ENCODE measurements at regions not wholly inside any gene's neighbourhood (a gene's known extent, or its start where the extent isn't known, plus 50 kb on each side); places are given as distances from the start of the nearest gene placed in this dataset. TPM values are rescaled to one million over a fixed set of nuclear protein-coding genes. Genes with fewer than 3 reads are reported as not detected.
A peak's percentile ranks its signal among the peaks of the same experiment; 100 is the strongest.

DNA sequence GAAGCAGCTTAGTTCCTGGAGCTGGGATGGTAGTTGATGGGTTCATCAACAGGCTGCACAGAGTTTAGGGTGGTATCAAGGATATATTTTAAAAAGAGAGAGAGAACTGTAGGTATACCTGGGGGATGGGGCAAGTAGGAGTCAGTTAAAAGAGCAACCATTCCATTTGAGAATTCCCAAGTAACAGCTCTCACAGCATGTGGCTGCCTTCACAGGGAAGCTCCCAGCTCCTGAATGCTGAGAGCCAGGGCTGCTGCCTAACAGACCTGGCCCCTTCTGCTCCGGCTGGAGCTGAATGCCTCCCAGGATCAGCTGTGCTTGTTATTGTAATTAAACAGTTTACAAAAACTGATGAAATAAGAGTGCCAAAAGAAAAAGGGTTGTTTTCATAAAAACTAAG, 58.8 kb upstream of the GPR26 start:
- H3K4me3 ChIP-seq (ENCODE audit: low read depth, low read length), result no peak overlapping the region
- TF ChIP-seq, protein P1, sequence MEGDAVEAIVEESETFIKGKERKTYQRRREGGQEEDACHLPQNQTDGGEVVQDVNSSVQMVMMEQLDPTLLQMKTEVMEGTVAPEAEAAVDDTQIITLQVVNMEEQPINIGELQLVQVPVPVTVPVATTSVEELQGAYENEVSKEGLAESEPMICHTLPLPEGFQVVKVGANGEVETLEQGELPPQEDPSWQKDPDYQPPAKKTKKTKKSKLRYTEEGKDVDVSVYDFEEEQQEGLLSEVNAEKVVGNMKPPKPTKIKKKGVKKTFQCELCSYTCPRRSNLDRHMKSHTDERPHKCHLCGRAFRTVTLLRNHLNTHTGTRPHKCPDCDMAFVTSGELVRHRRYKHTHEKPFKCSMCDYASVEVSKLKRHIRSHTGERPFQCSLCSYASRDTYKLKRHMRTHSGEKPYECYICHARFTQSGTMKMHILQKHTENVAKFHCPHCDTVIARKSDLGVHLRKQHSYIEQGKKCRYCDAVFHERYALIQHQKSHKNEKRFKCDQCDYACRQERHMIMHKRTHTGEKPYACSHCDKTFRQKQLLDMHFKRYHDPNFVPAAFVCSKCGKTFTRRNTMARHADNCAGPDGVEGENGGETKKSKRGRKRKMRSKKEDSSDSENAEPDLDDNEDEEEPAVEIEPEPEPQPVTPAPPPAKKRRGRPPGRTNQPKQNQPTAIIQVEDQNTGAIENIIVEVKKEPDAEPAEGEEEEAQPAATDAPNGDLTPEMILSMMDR (IDR thresholded peaks at IDR 0.05; ENCODE audit: insufficient read depth, low read depth, low read length), result no peak
- no peak for DNase-seq (ENCODE audit: low read depth)

DNA sequence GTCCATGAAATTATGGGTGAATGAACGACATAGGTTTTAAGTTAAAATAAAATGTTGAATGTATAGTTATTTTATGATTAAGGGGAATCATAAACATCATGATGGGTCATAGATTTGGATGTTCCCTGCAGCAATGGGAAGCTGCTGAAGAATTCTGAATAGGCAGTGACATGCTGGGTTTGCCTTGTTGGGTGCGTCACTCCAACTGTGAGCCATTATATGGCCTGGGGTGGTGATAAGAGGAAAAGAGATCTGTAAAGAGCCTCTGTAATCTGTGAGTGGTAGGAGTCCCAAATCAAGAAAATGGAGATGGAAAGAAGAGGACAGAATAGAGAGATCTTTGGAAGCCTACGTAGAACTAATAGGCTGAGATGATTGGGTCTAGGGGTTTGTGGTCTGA, 58.1 kb upstream of the GPR26 start:
- no peak overlapping the region for H3K4me3 ChIP-seq (ENCODE audit: low read depth, low read length)
- no peak for DNase-seq (ENCODE audit: low read depth)
- TF ChIP-seq, protein P1 (IDR thresholded peaks at IDR 0.05; ENCODE audit: insufficient read depth, low read depth, low read length), result no peak

DNA sequence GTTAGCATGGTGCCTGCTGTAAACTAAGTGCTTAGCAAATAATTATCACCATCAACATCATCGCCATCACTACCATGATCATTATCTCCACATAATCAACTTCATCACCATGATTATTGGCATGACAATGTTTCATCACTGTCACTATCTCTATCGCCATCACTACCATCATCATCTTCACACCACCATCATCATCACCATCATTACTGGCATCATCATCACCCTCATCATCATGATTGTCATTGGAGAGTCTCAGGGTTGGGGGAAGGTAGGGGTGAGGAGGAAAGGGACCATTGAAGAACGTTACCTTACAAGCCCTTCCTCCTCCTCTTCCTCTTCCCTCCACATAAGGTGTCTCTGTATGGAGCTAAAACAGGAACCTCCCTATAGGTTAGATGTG, 54.9 kb upstream of the GPR26 start:
- no peak overlapping the region for H3K4me3 ChIP-seq (ENCODE audit: low read depth, low read length)
- TF ChIP-seq, protein P1 (IDR thresholded peaks at IDR 0.05; ENCODE audit: insufficient read depth, low read depth, low read length), result no peak
- no peak for DNase-seq (ENCODE audit: low read depth)

DNA sequence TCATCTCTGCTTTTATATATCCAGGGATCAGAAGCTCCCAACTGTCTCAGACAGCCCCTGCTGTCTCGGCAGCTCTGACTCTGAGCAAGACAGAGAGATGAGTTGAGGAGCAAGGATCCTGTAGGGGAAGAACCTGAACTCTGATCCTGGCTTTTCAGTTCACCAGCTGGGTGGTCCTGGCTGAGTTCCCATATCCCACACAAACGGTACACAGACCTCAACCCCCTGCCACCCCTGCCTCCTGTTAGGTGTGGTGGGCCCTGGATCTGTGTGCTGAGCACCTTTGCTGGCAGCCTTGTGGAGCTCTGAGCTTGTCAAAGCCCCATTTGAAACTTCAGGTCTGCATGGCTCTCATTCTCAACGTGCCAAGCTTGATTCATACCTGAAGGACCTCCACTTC, 54.3 kb upstream of the GPR26 start:
- no peak overlapping the region for H3K4me3 ChIP-seq (ENCODE audit: low read depth, low read length)
- TF ChIP-seq, protein P1 (IDR thresholded peaks at IDR 0.05; ENCODE audit: insufficient read depth, low read depth, low read length), result no peak
- DNase-seq (ENCODE audit: low read depth), result no peak

DNA sequence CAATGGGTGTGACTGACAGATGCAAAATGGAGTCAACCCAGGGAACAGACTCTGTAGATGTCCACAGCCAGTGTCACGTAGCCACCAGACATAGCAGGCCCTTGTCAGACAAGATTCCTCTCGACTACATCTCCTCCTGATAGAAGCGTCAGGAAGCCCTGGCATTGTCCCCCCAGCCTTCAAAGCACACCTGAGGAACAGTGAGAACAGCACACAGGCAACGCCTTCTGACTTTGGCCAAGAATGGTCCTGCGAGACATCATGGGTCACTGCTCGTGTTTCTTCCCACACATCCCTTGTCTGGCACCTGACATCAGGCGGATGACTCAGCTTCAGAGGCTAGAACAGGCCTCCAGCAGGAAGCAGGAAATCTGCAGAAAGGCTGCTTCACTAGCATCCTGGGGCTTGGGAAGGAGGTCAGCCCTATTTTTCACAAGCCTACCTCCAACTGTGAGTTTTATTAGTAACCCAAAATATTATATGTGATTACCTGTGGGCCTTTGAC, 52.8 kb upstream of the GPR26 start:
- TF ChIP-seq, protein P1 (IDR thresholded peaks at IDR 0.05; ENCODE audit: insufficient read depth, low read depth, low read length), result no peak
- H3K4me3 ChIP-seq (ENCODE audit: low read depth, low read length), result no peak overlapping the region
- no peak for DNase-seq (ENCODE audit: low read depth)

DNA sequence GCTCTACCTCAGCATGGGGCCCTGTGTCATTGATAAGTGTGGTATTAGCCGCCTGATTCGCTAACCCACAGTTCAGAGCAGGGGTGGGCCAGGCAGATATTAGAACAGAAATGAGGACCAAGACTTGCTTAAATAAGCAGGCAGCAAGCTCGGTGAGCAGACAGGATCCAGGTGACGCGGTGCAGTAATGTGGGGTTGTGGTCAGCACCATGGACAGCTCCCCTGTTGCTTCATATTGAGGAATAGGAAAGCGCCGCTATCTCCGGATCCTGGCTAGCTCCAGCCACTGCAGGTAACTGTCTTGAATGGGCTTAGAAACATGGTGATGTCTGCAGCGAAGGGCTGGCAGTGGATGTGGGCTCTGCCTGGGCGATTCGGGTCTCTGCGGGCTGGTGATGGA, 51.3 kb upstream of the GPR26 start:
- no peak overlapping the region for H3K4me3 ChIP-seq (ENCODE audit: low read depth, low read length)
- DNase-seq (ENCODE audit: low read depth), result peak; percentile 34
- TF ChIP-seq, protein P1 (IDR thresholded peaks at IDR 0.05; ENCODE audit: insufficient read depth, low read depth, low read length), result no peak

Small RNA genes lying in the stretch of these regions (small RNA-seq; reads per million reads assigned to genes)
- not detected for gene AL160290.3

Data from fibroblast of villous mesenchyme (primary cell).